ENCODE measurements at regions not wholly inside any gene's neighbourhood (a gene's known extent, or its start where the extent isn't known, plus 50 kb on each side); places are given as distances from the start of the nearest gene placed in this dataset.

DNA sequence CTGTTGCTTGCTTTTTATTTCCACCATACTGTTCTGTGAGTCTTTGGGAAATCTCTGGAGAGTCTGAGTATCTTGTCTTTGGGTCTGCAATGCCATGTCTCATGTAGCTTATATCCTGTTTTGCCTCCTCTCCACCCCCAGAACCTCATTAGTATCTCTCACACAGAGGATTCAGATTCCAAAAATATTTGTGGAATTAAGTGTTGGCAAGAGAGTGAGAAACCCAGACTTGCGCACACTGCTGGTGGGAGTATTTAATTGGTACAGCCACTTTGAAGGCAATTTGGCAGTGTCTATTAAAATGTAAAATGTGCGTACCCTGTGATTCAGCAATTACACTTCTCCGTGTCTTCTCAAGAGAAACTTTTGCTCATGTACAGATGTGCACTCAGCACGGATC lies 68.6 kb downstream of the ZNF621 start:
- DNase-seq = no peak

DNA sequence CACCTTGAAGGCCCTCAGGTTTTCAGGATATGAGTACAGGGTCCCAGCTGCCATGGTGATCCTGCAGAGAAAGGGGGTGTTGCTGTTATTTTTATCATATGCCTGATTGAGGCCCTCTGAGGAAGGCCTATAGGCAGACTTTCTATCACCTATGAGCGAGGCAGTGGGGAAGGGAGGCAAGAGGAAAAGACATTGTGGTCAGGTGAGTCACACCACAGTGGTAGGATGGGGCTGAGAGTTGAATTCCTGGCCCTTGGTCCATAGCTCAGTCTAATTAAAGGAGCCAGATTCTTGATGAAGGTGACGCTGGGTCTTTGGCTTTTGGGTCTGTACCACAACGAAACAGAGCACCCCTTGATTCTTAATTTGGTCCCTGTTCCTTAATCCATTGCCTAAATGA lies 72.7 kb downstream of the ZNF621 start:
- DNase-seq = no peak

DNA sequence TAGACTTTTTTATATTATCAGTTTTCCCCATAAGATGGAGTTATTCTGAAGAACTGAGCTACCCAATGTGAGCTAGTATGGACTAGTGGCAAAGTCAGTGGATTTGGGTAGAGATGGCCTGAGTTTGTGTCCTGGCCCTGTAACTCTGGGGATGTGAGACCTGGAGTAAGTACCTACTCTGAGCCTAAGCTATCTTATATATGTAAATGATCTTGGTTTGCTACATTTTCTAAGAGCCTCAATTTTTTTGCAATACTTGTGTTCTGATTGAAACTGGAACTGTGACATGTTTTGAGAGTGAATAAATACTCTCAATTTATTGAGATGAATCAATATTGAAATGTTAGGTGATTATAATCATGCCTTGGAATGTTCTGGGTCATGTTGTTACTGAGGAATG lies 73.6 kb downstream of the ZNF621 start:
- DNase-seq = no peak

DNA sequence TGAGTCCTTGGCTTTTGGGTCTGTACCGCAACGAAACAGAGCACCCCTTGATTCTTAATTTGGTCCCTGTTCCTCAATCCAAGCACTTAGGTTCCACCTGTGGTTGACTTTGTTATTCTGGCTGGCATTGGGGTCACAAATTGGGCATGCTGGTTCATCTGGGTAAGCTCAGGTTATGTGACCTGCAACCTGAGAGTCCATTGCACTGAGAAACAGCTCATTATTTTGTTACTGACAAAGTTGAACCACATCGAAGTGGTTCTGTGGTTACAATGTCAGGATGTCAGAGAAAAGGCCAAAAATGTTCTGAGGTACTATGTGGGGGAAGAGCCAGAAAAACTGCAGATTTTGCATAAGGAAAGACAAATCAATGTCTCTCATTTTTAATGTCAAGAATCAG lies 74.2 kb downstream of the ZNF621 start:
- no peak for DNase-seq

DNA sequence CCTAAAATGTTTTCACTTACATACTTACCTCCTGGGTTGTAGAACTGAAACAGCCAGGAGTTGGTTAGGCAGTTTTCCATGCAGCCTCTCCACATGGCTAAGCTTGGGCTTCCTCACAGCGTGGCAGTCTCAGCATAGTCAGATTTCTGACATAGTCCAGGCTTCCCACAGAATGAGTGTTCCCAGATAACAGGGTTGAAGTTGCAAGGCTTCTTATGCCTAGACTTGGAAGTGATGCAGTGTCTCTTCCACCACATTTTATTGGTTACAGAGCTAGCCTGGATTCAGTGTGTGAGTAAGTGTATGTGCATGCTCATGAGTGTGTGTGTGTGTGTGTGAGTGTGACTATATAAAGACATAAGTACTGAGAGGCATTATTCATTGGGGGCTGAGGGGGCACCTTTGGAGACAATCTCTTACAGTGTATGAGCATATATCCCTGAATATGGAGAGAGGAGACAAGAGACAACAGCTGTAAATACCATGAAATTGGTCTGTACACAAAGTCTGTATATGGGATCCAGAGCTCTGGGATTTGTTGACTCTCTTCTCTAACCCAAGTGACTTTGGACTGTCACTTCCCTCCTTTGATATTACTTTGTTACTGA lies 78.1 kb downstream of the ZNF621 start:
- DNase-seq = no peak

DNA sequence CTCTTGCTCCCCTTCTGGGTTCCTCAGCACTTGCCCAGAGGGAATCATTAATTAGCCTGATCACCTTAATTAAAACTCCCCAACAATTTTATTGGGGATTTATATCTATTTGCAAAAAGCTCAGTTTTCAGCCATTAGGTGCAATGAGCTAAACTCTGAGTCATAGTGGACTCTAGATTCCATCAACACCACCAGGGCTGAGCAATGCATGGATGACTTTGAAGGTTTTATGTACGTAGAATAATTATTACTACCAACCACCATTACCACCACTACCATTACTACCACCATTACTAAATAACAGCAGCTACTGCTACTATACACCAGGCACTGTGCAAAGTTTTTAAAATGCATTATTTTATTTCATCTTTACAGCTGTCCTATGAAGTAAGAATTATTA lies 81.2 kb downstream of the ZNF621 start:
- no peak for DNase-seq

DNA sequence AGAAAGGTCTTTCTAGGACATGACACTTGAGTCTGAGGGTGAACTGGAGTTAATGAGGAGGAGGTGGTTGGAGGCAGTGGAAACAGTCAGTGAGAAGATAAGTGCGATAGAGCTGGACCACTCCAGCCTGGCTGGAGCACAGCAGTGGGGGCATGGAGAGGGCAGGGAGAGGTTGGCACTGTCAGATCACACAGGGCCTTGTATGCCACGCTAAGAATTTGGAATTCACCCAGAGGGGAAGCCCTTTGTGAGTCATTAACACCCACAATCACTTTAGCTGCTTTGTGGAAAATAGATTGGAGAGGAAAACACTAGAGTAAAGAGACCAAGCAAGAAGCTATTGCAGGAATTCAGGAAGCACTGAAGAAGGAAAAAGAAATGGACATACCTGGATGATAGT lies 83.3 kb downstream of the ZNF621 start:
- DNase-seq = no peak

DNA sequence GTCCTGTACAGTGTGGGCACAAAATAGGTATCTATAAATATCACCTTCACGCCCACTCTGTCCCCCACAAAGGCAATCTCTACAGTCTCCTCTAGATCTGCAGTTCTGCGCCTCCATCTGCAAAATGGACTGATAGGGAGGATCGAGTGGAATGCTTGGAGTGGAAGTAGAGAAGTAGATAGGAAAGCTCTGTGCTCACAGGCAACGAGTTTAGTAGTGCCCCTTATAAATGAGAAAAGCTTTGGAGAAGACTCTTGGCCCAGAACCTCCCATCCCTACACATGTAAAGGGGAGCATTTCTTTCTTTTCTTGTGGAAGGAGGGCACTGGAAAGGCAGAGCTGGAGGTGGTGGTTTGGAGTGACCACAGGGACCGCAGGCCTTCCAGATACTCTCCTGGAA lies 88.5 kb downstream of the ZNF621 start:
- DNase-seq = no peak

DNA sequence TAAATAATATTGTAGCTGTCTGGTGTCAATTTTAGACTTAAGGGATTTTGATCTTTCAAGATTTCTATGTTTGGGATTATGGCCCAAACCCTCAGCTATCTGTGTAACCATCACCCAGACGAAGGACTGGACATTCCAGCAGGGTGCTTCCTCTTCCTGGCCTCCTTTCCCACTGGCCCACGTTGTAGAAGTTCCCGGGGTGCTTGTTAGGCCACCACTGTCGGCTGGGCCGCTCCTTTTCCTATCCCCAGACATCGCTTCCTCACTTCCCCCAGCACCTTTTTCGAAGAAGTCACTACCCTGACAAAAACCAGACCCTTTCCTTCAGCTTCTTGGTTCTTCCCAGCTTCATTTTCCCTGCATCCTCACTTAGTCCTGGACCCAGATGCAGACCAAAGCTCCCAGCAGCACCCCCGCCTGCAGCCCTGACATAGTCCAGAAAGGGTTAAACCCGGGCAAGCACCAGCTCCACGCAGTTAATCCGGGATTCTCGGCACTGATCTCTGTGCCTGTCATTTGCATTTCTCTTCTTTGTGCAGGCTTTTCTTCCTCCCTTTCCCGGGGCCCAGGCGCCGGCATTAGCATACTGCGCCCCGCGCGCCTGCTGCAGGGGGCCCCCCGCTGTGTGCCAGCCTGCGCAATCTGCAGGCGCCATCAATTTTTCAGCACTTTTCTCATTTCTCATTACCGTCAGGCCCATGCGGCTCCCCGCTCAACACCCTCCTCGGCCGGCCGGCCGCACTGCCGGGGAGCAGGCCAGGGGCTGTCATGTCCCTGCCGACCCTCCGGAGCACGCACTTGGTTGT lies 90.6 kb downstream of the ZNF621 start:
- DNase-seq = no peak

DNA sequence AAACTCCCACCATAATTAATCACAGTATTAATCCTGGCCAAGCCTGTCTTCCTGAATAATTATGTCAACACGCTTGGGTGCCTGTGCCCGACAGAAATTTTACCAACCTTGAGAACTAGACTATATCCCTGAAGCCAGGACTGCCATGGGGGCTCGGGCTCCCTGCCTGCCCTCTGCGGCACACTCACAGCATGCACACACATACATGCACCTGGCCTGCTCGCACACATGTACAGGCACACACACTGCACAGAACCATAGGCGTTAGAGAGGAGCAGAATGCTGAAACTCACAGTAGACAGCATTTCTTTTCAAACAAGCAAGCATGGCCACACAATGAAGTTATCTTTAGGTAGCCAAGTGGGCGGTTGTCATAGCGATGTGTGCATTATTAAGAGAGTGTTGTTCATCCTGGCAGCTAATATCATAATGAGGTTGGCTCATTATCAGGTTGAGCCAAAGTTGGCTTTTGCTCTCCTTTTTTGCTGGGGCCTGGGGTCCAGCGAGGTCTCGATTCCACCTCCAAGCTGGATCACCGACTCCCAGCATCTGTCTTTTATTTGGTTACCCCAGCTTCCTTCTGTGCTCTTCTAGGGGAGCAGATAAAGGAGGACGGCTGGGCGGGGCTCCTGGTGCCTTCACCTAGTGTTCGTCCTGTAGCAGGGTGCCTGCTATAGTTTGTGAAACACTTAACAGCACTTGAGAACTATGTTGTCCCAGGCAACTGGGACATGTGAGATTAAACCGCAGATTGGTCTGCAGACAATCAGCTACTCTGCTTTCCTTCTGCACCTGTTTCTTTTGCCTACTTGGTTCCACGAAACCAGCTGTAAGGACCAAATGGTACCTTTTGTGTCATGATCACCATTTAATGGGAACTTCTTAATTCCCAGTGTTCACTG lies 91.4 kb downstream of the ZNF621 start:
- DNase-seq = no peak

DNA sequence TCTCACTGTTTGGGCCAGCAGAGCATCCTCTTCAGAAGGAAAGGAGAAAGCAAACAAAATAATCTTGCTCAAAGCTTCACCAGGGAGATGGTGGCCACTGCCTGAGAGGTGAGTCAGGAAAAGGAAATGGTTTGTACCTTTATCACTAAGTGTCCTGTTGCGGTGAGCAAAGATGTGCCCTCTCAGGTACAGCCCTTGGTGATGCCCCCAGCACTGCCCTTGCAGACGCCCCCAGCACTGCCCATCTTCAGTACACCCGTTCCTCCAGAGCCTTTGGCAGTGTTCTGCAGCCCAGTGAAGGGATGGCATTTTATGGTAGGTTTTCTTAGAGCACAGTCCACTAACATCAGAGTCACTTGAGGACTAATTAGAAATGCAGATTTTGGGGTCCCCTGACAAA lies 92.3 kb downstream of the ZNF621 start:
- DNase-seq = no peak

DNA sequence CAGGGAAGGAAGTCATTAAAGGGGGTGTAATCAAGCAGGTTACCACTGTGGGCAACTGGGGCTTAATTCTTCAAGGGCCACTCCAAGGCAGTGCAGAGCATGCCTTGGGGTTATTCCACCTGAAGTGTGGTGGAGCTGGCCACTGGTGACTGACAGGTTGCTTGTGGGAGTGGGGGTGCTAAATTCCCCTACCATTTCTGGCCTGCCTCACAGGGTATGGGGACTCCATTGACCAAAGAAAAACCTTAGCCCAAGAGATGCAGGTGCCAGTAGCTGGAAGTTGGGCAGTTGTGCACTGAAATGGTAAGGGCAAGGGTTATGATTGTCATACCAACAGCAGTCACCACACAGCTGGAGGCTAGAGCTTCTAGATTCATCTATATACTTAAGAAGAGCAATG lies 93.4 kb downstream of the ZNF621 start:
- DNase-seq = no peak

DNA sequence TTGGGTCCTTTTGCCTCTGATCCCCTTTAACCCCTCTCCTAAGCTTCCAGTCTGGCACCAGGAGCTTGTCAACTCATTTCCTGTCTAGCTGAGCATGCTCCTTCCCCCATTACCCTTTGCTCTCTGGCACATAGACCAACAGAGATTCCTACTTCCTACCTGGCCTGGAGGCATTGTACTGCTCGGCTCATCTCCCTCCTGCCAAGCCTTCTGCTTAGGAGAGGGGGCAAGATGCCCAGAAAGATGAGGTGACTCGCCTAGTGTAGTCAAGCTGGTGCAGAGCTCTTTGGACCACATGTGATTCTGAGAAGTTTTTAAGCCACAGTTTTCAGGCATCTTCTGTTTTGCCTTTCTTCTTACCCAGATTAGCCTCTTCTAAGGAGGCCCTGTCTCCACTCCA lies 95.4 kb downstream of the ZNF621 start:
- DNase-seq = no peak

DNA sequence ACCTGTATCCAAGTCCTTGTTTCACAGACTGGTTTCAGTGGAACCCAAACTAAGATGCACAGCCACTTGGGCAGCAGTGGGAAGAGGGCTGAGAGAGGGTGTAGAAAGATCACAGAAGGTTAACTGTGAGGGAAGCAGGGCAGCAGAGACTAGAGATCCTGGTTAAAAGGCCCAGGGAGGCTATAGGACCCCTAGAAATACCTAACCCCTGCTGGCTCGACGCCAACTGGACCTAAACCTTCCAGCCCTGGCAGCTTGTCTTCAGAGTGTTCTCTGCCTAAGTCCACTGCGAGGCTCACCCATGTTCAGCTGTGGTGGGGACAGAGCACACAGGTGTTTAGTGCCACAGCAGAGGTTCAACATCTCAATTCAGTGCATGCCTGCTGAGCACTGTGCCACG lies 96.5 kb downstream of the ZNF621 start:
- no peak for DNase-seq

DNA sequence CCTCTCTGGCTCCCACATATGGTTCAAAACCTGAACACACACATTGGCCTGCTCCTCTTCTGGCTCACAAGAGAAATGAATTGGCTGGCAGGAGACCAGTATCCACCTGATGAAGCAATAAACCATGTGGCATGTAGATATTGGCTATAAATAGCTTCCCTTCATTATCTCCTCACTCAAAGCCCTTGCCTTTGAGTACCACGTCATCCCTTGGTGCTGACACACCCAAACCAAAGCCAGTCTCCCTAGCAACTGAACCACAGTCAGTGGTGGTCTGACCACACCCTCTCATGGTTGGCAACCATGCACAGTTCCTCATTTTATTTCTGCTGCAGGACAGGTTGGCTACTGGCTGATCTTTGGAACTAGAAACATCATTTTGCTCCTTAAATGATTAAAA lies 98.8 kb downstream of the ZNF621 start:
- no peak for DNase-seq

DNA sequence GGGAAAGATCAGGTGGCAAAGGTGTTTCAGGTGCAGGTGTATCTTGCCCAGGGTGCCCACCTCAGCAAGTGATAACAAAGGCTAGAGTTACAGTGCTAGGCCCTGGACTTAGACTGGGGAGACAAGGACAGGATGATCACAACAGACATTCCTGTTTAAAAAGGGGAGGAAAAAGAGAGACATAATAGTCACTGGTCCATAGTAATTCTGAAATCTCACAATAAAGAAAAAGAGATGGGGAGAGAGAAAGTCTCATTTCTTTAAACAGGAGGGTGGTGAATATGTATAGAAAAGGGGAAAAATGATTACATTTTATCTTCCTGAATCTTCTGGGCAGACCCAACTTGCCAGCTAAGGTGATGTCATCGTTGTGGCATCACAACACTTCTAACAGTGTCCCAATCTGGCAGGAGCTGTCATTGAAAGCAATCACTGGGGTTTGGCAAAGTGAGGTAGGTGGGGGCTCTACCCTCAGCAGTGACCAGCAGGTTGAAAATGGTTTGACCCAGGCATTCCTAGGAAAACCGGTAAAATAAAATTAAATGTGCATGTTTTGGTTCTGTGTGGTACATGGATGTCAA lies 99.5 kb downstream of the ZNF621 start:
- no peak for DNase-seq

DNA sequence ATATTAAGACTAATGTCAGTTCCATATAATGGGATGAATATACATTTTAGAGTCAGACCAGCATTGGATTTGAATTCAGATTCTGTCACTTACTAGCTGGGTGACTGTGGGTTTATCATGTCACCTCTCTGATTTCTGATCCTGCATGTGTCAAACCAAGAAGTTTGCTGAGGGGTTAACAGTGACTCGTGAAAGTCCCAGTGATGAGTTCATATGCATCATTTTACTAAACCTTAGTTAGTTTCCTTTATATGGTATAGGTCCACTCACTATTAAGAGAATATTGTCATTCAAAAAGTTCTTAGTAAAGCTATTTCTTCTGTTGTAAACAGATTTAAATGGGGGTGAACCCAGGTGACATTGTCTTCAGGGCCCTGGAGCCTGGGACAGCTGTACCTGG lies 102.3 kb downstream of the ZNF621 start:
- DNase-seq = no peak

DNA sequence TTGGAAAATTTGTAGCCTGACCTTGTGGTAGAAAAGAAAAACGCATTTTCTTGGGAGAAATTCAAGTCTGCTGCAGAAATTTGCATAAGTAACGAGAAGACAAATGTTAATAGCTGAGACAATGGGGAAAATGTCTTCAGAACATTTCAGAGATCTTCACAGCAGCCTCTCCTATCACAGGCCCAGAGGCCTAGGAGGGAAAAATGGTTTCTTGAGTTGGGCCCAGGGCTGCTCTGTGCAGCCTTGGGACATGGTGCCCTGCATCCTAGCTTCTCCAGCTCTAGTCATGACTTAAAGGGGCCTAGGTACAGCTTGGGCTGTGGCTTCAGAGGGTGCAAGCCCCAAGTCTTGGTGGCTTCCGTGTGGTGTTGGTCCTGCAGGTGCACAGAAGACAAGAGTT lies 104.2 kb downstream of the ZNF621 start:
- no peak for DNase-seq

DNA sequence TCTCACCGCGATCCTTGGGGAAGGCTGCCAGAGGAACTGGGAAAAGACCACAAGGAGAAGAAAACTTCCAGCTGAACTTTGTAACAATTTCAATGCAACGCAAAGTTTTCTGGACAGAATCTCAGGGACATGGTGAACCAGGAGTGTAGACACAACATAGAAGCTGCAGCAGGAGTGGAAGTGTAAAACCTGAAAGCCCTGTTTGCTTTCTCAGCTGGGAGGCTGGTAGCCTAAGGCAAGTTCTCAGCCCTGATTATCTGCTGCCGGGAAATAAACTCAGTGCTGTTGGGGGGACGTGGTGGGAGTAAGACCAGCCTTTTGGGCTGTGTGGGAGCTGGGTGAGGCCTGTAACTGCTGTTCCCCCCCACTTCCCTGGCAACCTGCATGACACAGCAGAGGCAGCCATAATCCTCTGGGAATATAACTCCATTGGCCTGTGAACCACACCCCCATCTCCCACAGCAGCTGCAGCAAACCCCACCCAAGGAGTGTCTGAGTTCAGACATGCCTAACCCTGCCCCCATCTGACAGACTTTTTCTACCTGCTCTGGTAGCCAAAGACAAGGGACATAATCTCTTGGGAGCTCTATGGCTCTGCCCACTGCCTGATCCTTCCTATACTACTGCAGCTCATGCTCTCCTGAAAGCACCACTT lies 106.7 kb downstream of the ZNF621 start:
- no peak for DNase-seq

DNA sequence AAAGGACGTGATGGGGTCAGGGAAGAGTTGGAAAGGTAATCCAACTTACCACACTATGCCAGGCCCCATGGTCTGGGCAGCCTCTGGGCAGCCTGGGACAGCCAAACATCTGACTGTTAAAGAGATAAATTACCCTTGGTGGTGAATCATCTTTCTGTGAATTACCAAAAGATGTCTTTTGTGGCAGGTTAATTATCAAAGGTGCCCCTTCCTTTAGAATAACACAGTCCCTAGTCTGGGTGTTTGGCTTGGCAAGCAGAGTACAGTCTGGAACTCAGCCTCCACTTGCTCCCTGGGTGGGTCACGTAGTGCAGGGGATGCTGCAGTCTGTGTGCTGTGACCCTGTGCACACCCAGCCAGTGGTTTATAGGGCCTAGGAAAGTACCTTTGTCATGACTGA lies 113.1 kb downstream of the ZNF621 start:
- no peak for DNase-seq

DNA sequence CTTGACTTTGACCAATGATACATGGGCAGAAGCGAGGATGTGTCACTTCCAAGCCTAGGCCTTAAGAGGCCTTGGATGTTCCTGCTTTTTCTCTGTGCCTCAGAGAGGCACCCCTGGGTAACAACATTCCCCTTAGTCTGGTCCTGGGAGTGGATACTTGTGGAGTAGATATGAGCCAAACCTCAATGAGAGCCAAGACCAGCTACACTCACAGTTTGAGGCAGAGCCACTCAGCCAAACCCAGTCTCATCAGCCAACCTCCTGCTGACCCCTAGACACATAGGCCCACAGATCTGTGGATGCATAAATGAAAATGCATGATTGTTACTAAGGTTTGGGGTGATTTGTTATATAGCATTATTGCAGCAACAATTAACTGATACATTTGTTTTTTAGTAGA lies 114.2 kb downstream of the ZNF621 start:
- no peak for DNase-seq

DNA sequence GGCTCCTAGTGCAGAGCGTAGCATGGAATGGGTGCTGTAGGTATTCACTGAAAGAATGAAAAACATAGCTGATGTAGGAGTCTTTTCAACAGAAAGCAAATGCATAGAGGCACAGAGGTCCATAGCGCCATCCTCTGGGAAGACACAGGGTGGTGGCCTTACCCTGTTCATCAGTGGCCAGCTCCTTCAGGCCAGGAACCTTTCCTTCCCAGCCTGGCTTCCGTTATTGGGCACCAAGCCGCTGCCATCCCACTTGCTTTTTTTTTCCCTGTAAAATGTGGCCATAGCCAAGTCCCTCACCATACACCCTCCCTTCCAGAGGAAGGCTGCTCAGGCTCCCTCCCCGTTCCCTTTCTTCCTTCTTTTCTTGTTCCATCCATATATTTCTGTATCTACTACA lies 118.1 kb downstream of the ZNF621 start:
- DNase-seq = no peak

All from muscle of arm (tissue), 1 donor.